H1 (cell line): ENCODE measurements at regions not wholly inside any gene's neighbourhood (a gene's known extent, or its start where the extent isn't known, plus 50 kb on each side); places are given as distances from the start of the nearest gene placed in this dataset.

Experiments
- CTCF ChIA-PET: fragments of 300-600 bp; sonication (Branson Sonifier 250); formaldehyde crosslinking; loops from one replicate; lab custom pipeline; 2021; ENCODE audit not compliant: partially characterized antibody; lab: Charles Lee
- POLR2A ChIA-PET: fragments of 300-600 bp; sonication (Branson Sonifier 250); formaldehyde crosslinking; loops from one replicate; lab custom pipeline; 2021; ENCODE audit warnings: inconsistent platforms; ENCODE audit not compliant: partially characterized antibody; lab: Charles Lee
- DNase-seq, 2 experiments: peaks; one replicate each; pipeline versions ENCODE4 v3.0.0 to v3.0.0-alpha.2; 2010 to 2022; ENCODE audit warnings: low spot score in 2 of 2, low read depth in 1 of 2, mixed read lengths in 1 of 2
- FAIRE-seq: peaks from 2 replicates; lab custom pipeline; 2011; peaks lifted over from hg19 to GRCh38; lab: Jason Lieb, UNC
- H2AFZ ChIP-seq: 2 replicates; pipeline ENCODE4 v1.8.1; 2012; ENCODE audit warnings: low read length, inconsistent platforms
- H2AK5ac ChIP-seq: 2 replicates; pipeline ENCODE4 v1.6.1; 2013; ENCODE audit warnings: low read depth, low read length
- H2BK120ac ChIP-seq: replicated peaks from 2 replicates; pipeline ENCODE3; 2013; ENCODE audit warnings: low read depth, low read length, inconsistent platforms
- H2BK12ac ChIP-seq: 2 replicates; pipeline ENCODE4 v1.6.1; 2013; ENCODE audit warnings: low read depth, low read length
- H2BK15ac ChIP-seq: 2 replicates; pipeline ENCODE4 v1.6.1; 2013; ENCODE audit warnings: low read length
- H2BK20ac ChIP-seq: 2 replicates; pipeline ENCODE4 v1.6.1; 2013; ENCODE audit warnings: low read length
- H2BK5ac ChIP-seq: 2 replicates; pipeline ENCODE4 v1.6.1; 2013; ENCODE audit warnings: low read depth, low read length
- H3K14ac ChIP-seq: 2 replicates; pipeline ENCODE4 v1.6.1; 2013; ENCODE audit warnings: inconsistent platforms; ENCODE audit not compliant: insufficient read length
- H3K18ac ChIP-seq: 2 replicates; pipeline ENCODE4 v1.6.1; 2013; ENCODE audit warnings: low read length; ENCODE audit errors: extremely low read depth
- H3K23ac ChIP-seq: 2 replicates; pipeline ENCODE4 v1.6.1; 2013; ENCODE audit warnings: inconsistent platforms; ENCODE audit not compliant: insufficient read length
- H3K23me2 ChIP-seq: 2 replicates; pipeline ENCODE4 v1.6.1; 2013; ENCODE audit warnings: low read depth, low read length
- H3K27ac ChIP-seq: 2 replicates; pipeline ENCODE4 v1.6.1; 2011; ENCODE audit warnings: low read depth, low read length, inconsistent platforms
- H3K27me3 ChIP-seq, 4 experiments: replicated peaks in 1 of 4; 1 replicate in 1 of 4; 2 replicates in 3 of 4; pipeline versions ENCODE4 v1.6.1 to v1.8.1; 2011 to 2013; ENCODE audit warnings: low read length in 3 of 4, mild to moderate bottlenecking in 3 of 4, inconsistent platforms in 2 of 4, mixed read lengths in 2 of 4, moderate library complexity in 1 of 4; ENCODE audit not compliant: control insufficient read depth in 3 of 4, insufficient read depth in 3 of 4; ENCODE audit errors: extremely low read depth in 1 of 4
- H3K36me3 ChIP-seq, 4 experiments: 2 replicates each; pipeline versions ENCODE4 v1.6.1 to v1.8.1; 2011 to 2013; ENCODE audit warnings: mild to moderate bottlenecking in 4 of 4, low read length in 3 of 4, moderate library complexity in 2 of 4, control low read depth in 1 of 4, inconsistent platforms in 1 of 4; ENCODE audit not compliant: insufficient read depth in 4 of 4, control insufficient read depth in 2 of 4
- H3K4ac ChIP-seq: replicated peaks from 2 replicates; pipeline ENCODE3; 2013; ENCODE audit warnings: low read length, low read depth, mixed read lengths, inconsistent platforms; ENCODE audit not compliant: insufficient read length
- H3K4me1 ChIP-seq, 4 experiments: replicated peaks in 1 of 4; 1 replicate in 1 of 4; 2 replicates in 3 of 4; pipeline versions ENCODE4 v1.6.1 to v1.8.1; 2011 to 2013; ENCODE audit warnings: low read length in 3 of 4, inconsistent platforms in 2 of 4, mixed read lengths in 1 of 4; ENCODE audit not compliant: insufficient read depth in 4 of 4, control insufficient read depth in 3 of 4
- H3K4me2 ChIP-seq, 2 experiments: 2 replicates each; pipeline versions ENCODE4 v1.6.1 to v1.8.1; 2011 to 2013; ENCODE audit warnings: low read depth in 2 of 2, low read length in 2 of 2, control low read depth in 1 of 2, inconsistent platforms in 1 of 2, mild to moderate bottlenecking in 1 of 2; ENCODE audit not compliant: insufficient read depth in 1 of 2
- H3K4me3 ChIP-seq, 4 experiments: fragments of 200-600, 300-600 bp in 1 of 4; sonication (generic), shearing (Covaris generic), sonication (Bioruptor Twin) in 1 of 4; 2 replicates each; pipeline versions ENCODE4 v1.5.1 to v1.8.1; 2011 to 2016; ENCODE audit warnings: low read length in 4 of 4, low read depth in 3 of 4, control low read depth in 2 of 4, inconsistent platforms in 2 of 4, mild to moderate bottlenecking in 2 of 4, mixed read lengths in 1 of 4, moderate library complexity in 1 of 4; ENCODE audit not compliant: insufficient read depth in 2 of 4; ENCODE audit errors: extremely low read depth in 1 of 4
- H3K56ac ChIP-seq: replicated peaks from 2 replicates; pipeline ENCODE3; 2013; ENCODE audit warnings: low read depth, mild to moderate bottlenecking, mixed read lengths, low read length, inconsistent platforms; ENCODE audit not compliant: insufficient read length
- H3K79me1 ChIP-seq: 2 replicates; pipeline ENCODE4 v1.6.1; 2013; ENCODE audit warnings: low read depth, low read length, control low read depth
- H3K79me2 ChIP-seq, 2 experiments: 2 replicates each; pipeline versions ENCODE4 v1.6.1 to v1.8.1; 2012 to 2013; ENCODE audit warnings: low read length in 2 of 2, mild to moderate bottlenecking in 2 of 2, inconsistent platforms in 1 of 2; ENCODE audit not compliant: insufficient read depth in 2 of 2, control insufficient read depth in 1 of 2
- H3K9ac ChIP-seq, 4 experiments: replicated peaks in 1 of 4; 1 replicate in 1 of 4; 2 replicates in 3 of 4; pipeline versions ENCODE4 v1.6.1 to v1.8.1; 2011 to 2013; ENCODE audit warnings: low read depth in 3 of 4, low read length in 3 of 4, control low read depth in 2 of 4, mild to moderate bottlenecking in 2 of 4, moderate library complexity in 2 of 4, inconsistent platforms in 1 of 4; ENCODE audit errors: extremely low read depth in 1 of 4
- H3K9me3 ChIP-seq, 2 experiments: 2 replicates each; pipeline versions ENCODE4 v1.6.1 to v1.8.1; 2012 to 2013; ENCODE audit warnings: mild to moderate bottlenecking in 2 of 2, moderate library complexity in 2 of 2, control low read depth in 1 of 2, inconsistent platforms in 1 of 2, low read depth in 1 of 2, low read length in 1 of 2, mixed read lengths in 1 of 2; ENCODE audit not compliant: insufficient read depth in 2 of 2
- H4K20me1 ChIP-seq, 2 experiments: replicated peaks in 1 of 2; 2 replicates each; pipeline versions ENCODE3 to v1.8.1; 2011 to 2013; ENCODE audit warnings: inconsistent platforms in 2 of 2, low read length in 2 of 2, mild to moderate bottlenecking in 1 of 2; ENCODE audit not compliant: insufficient read depth in 2 of 2, control insufficient read depth in 1 of 2
- H4K5ac ChIP-seq: 2 replicates; pipeline ENCODE4 v1.6.1; 2013; ENCODE audit warnings: low read length, low read depth, mixed read lengths, inconsistent platforms; ENCODE audit not compliant: insufficient read length
- H4K8ac ChIP-seq: 2 replicates; pipeline ENCODE4 v1.8.0; 2013; ENCODE audit warnings: mild to moderate bottlenecking, moderate library complexity, low read length, inconsistent platforms; ENCODE audit not compliant: insufficient read depth; ENCODE audit errors: extremely low read depth
- H4K91ac ChIP-seq: replicated peaks from 2 replicates; pipeline ENCODE3; 2013; ENCODE audit warnings: low read length, mixed read lengths, inconsistent platforms; ENCODE audit not compliant: insufficient read length
- ASH2L ChIP-seq: fragments of 200-600, 300-600 bp; sonication (generic); IDR thresholded peaks from one replicate; pipeline ENCODE4 v1.7.1; 2017; ENCODE audit warnings: low read length
- CBX5 ChIP-seq: fragments of 300-800, 300-1000 bp; sonication (generic); IDR thresholded peaks from 2 replicates; pipeline ENCODE4 v1.7.1; 2016; ENCODE audit warnings: antibody characterized with exemption, low read length, low read depth
- WGBS, 2 experiments: shearing (Covaris generic) in 1 of 2; methylation state at CpG; one replicate each; pipeline versions ENCODE4 v1.1.6 to v1.1.7; 2013 to 2015; ENCODE audit warnings: low lambda C conversion rate in 2 of 2, mixed read lengths in 2 of 2, inconsistent platforms in 1 of 2, low coverage in 1 of 2, missing lambda C conversion rate in 1 of 2; ENCODE audit not compliant: insufficient replicate concordance in 2 of 2, insufficient coverage in 1 of 2, insufficient read length in 1 of 2; ENCODE audit errors: extremely low coverage in 1 of 2, missing lambda C conversion rate in 1 of 2; 5-methylcytosine and 5-hydroxymethylcytosine counted together

DNA sequence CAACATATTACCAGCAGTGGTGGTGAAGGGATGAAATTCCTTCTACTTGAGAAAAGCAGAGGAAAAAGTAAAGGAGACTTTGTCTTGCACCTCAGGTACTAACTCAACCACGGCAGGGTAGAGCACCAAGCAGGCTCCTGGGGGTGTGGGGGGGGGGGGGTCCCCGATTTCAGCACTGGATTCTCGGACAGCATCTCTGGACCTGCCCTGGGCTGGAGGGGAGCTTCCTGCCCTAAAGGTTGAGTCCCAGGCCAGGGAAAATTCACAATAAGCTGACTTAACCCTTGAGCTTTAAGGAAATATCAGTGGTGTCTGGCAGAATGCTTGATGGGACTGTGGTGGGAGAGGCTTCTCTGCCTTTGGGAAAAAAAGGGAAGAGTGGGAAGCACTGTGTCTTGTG, 233.2 kb upstream of the CXADR start:
- WGBS, 2 experiments, result 88% methylated on average over 3 of the region's 3 CpGs; no CpG with 5 or more reads in 1 of the 2 experiments
- DNase-seq (no peak), FAIRE-seq (no peak)
- Histone ChIP-seq H3K4me1 (no peaks in the 10 kb centered on the region), H3K23ac (no peak overlapping the region), H2AFZ (no peak overlapping the region), H2BK120ac (no peak overlapping the region), H2BK15ac (no peak overlapping the region), H3K4ac (no peak overlapping the region), H2BK20ac (no peak overlapping the region), H4K91ac (no peak overlapping the region), H2BK5ac (no peak overlapping the region; the same call in 1 of the 2 replicates), H3K23me2 (no peaks in the 10 kb centered on the region), H3K9me3 (no peaks in the 10 kb centered on the region; a peak in 1 of 4 replicates), H3K4me3 (no peak overlapping the region), H3K27me3 (no peaks in the 10 kb centered on the region), H4K20me1 (no peaks in the 10 kb centered on the region), H3K18ac (no peak overlapping the region), H3K9ac (no peak overlapping the region), H3K36me3 (no peaks in the 10 kb centered on the region), H4K8ac (no peak overlapping the region), H3K56ac (no peak overlapping the region), H3K27ac (no peak overlapping the region), H4K5ac (no peak overlapping the region), H3K14ac (no peak overlapping the region), H2AK5ac (no peak overlapping the region), H2BK12ac (no peak overlapping the region), H3K4me2 (no peak overlapping the region), H3K79me1 (no peaks in the 10 kb centered on the region), H3K79me2 (no peaks in the 10 kb centered on the region)
- ChIA-PET CTCF (interaction anchor here (0.7 kb wide), 1 partner anchor 89 kb away, joined by 3 read pairs; no protein-coding TSS in a partner anchor), POLR2A (no interaction called here)
- no peak for TF ChIP-seq ASH2L
- no peak for TF ChIP-seq CBX5
